ENCODE measurements at regions not wholly inside any gene's neighbourhood (a gene's known extent, or its start where the extent isn't known, plus 50 kb on each side); places are given as distances from the start of the nearest gene placed in this dataset.

DNA sequence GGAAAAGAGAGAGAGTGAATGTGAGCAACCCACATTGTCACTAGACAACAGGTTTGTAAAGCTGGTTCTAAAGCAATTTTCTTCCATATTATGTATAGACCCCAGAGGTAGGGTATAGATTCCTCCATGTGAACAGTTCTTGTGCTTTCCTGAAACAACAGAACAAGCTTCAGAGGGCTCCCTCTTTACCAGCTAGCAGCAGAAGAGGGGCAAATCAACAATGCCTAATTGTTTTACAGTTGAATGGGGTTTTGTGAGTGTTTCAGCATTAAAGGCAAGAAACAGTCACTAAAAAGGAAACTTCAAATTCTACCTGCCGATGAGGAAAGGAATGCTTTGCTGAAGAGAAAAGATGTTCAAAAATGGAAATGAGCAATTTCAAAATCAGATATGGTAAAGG is 341.2 kb upstream of the KITLG start:
- TF ChIP-seq, protein P1, sequence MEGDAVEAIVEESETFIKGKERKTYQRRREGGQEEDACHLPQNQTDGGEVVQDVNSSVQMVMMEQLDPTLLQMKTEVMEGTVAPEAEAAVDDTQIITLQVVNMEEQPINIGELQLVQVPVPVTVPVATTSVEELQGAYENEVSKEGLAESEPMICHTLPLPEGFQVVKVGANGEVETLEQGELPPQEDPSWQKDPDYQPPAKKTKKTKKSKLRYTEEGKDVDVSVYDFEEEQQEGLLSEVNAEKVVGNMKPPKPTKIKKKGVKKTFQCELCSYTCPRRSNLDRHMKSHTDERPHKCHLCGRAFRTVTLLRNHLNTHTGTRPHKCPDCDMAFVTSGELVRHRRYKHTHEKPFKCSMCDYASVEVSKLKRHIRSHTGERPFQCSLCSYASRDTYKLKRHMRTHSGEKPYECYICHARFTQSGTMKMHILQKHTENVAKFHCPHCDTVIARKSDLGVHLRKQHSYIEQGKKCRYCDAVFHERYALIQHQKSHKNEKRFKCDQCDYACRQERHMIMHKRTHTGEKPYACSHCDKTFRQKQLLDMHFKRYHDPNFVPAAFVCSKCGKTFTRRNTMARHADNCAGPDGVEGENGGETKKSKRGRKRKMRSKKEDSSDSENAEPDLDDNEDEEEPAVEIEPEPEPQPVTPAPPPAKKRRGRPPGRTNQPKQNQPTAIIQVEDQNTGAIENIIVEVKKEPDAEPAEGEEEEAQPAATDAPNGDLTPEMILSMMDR (conservative IDR thresholded peaks at IDR 0.05; ENCODE audit: low read depth, low read length) = no peak
- TF ChIP-seq EZH2 (IDR thresholded peaks at IDR 0.05; ENCODE audit: low read length, unreplicated experiment) = no peak
